A549 (cell line): ENCODE measurements at regions not wholly inside any gene's neighbourhood (a gene's known extent, or its start where the extent isn't known, plus 50 kb on each side); places are given as distances from the start of the nearest gene placed in this dataset.

Experiments used
- ATAC-seq, 2 experiments: fragments of 200-7000 bp in 1 of 2; fragments of >200 bp in 1 of 2; cut with Nextera tagmentation in 1 of 2; cut with Tn5 transposase in 1 of 2; 3 replicates each; pipeline versions ENCODE4 v1.8.0 to v1.9.1; 2018 to 2020; ENCODE audit warnings: mild to moderate bottlenecking in 1 of 2, moderate library complexity in 1 of 2
- CTCF ChIA-PET: fragments of 300-600 bp; sonication (Branson Sonifier 250); formaldehyde crosslinking; extraction: SDS; loops from one replicate; lab custom pipeline; 2021; ENCODE audit warnings: antibody characterized with exemption, inconsistent platforms; lab: Yijun Ruan, JAX
- POLR2A ChIA-PET: fragments of 350-600 bp; formaldehyde crosslinking; extraction: SDS; loops from one replicate; lab custom pipeline; 2021; ENCODE audit warnings: antibody characterized with exemption, inconsistent platforms; lab: Yijun Ruan, JAX
- DNase-seq, 2 experiments: peaks; one replicate each; pipeline versions ENCODE4 v3.0.0 to v3.0.0-alpha.2; 2011 to 2016; ENCODE audit warnings: low read depth in 1 of 2, low spot score in 1 of 2
- FAIRE-seq: peaks from 2 replicates; lab custom pipeline; 2011; peaks lifted over from hg19 to GRCh38; lab: Jason Lieb, UNC
- H3K27ac ChIP-seq, 2 experiments: fragments of >200 bp; sonication (Bioruptor Twin); formaldehyde crosslinking; 3 replicates each; pipeline ENCODE4 v1.5.1; 2016 to 2017
- H3K4me1 ChIP-seq: fragments of >200 bp; sonication (Bioruptor Twin); formaldehyde crosslinking; 3 replicates; pipeline ENCODE4 v1.6.1; 2016
- H3K4me2 ChIP-seq: fragments of >200 bp; sonication (Bioruptor Twin); formaldehyde crosslinking; 3 replicates; pipeline ENCODE4 v1.6.1; 2016
- H3K4me3 ChIP-seq: fragments of >200 bp; sonication (Bioruptor Twin); formaldehyde crosslinking; 3 replicates; pipeline ENCODE4 v1.5.1; 2016
- H3K9me3 ChIP-seq: fragments of >200 bp; sonication (Bioruptor Twin); formaldehyde crosslinking; 3 replicates; pipeline ENCODE4 v1.6.1; 2016
- CEBPB ChIP-seq, 2 experiments: fragments of >200 bp in 1 of 2; sonication (Bioruptor Twin) in 1 of 2; formaldehyde crosslinking in 1 of 2; IDR thresholded peaks; 2 replicates each; pipeline ENCODE4 v1.6.1; 2012 to 2016
- CHD4 ChIP-seq: fragments of 200-600 bp; sonication (generic); IDR thresholded peaks from 2 replicates; pipeline ENCODE4 v1.6.1; 2016; ENCODE audit warnings: antibody characterized with exemption, mild to moderate bottlenecking, borderline replicate concordance
- CTCF ChIP-seq: fragments of >200 bp; sonication (Bioruptor Twin); formaldehyde crosslinking; IDR thresholded peaks from 3 replicates; pipeline ENCODE4 v1.5.1; 2016
- EP300 ChIP-seq, 2 experiments: fragments of >200 bp; sonication (Bioruptor Twin); formaldehyde crosslinking; IDR thresholded peaks; 2 replicates in 1 of 2; 3 replicates in 1 of 2; pipeline ENCODE4 v1.6.1; 2016 to 2017
- FOSB ChIP-seq: fragments of 250-450 bp; sonication (Bioruptor Pico); IDR thresholded peaks from 2 replicates; pipeline ENCODE4 v1.5.0; 2020; ENCODE audit warnings: mild to moderate bottlenecking, moderate library complexity
- HOXB5 ChIP-seq: fragments of 250-450 bp; sonication (Bioruptor Pico); IDR thresholded peaks from 2 replicates; pipeline ENCODE4 v1.5.0; 2020; ENCODE audit warnings: mild to moderate bottlenecking, moderate library complexity
- KDM1A ChIP-seq: fragments of 200-600 bp; sonication (generic); IDR thresholded peaks from 2 replicates; pipeline ENCODE4 v1.6.1; 2016; ENCODE audit warnings: low read depth, mild to moderate bottlenecking
- MAFK ChIP-seq: fragments of 450-650 bp; IDR thresholded peaks from 2 replicates; pipeline ENCODE4 v1.6.1; 2014; ENCODE audit not compliant: partially characterized antibody
- MYC ChIP-seq: IDR thresholded peaks from 2 replicates; pipeline ENCODE4 v1.6.1; 2012; ENCODE audit warnings: mild to moderate bottlenecking, inconsistent platforms, low read length, improper control_type of control experiment, borderline replicate concordance
- RNF2 ChIP-seq: fragments of 200-600 bp; sonication (generic); IDR thresholded peaks from 2 replicates; pipeline ENCODE4 v1.6.1; 2016; ENCODE audit warnings: low read depth, mild to moderate bottlenecking, antibody characterized with exemption, moderate library complexity, borderline replicate concordance
- SMC3 ChIP-seq: fragments of >200 bp; sonication (Bioruptor Twin); formaldehyde crosslinking; IDR thresholded peaks from 3 replicates; pipeline ENCODE4 v1.6.1; 2018; ENCODE audit warnings: inconsistent platforms
- TFCP2L1 ChIP-seq: fragments of 250-450 bp; sonication (Bioruptor Pico); IDR thresholded peaks from 2 replicates; pipeline ENCODE4 v1.5.0; 2021; ENCODE audit warnings: mild to moderate bottlenecking
- TP53 ChIP-seq: fragments of 250-450 bp; sonication (Bioruptor Pico); IDR thresholded peaks from 2 replicates; pipeline ENCODE4 v1.5.0; 2021; ENCODE audit warnings: mild to moderate bottlenecking, moderate library complexity
- USF2 ChIP-seq: fragments of 450-650 bp; IDR thresholded peaks from 2 replicates; pipeline ENCODE4 v1.6.1; 2014; ENCODE audit warnings: antibody characterized with exemption
- ZFP36 ChIP-seq: fragments of 450-650 bp; IDR thresholded peaks from 2 replicates; pipeline ENCODE4 v1.6.1; 2014; ENCODE audit warnings: borderline replicate concordance; ENCODE audit not compliant: partially characterized antibody
- ZNF302 ChIP-seq: fragments of 250-450 bp; sonication (Bioruptor Pico); IDR thresholded peaks from 2 replicates; pipeline ENCODE4 v1.9.0; 2021; ENCODE audit warnings: inconsistent platforms, mild to moderate bottlenecking, moderate library complexity
- WGBS: methylation state at CpG from one replicate; pipeline ENCODE4 v1.1.6; 2017; ENCODE audit errors: missing lambda C conversion rate; 5-methylcytosine and 5-hydroxymethylcytosine counted together

GRCh38 chr18:8946066-8946838 lies 156.2 kb upstream of the NDUFV2 start:
- Histone ChIP-seq H3K9me3 (peaks cover 7% of the 10 kb centered on the region; the same call in 2 of the 3 replicates), H3K4me1 (peaks cover 23% of the 10 kb centered on the region), H3K4me3 (no peak overlapping the region), H3K27ac (no peak overlapping the region), H3K4me2 (no peak overlapping the region)
- FAIRE-seq = no peak
- peak in 1 of 2 experiments; percentile 12 for DNase-seq
- POLR2A ChIA-PET = no interaction called here
- no peak for TF ChIP-seq ZNF302 (CRISPR knock-in tag)
- TF ChIP-seq RNF2 = no peak
- TF ChIP-seq KDM1A = peak; percentile 50; the same call in 1 of the 2 replicates
- no peak for TF ChIP-seq USF2
- TF ChIP-seq CEBPB (IDR thresholded peaks at IDR 0.05) = peak in 1 of 2 experiments; percentile 21; a peak in 1 of 4 replicates
- no peak for TF ChIP-seq MAFK
- no peak for TF ChIP-seq TFCP2L1 (CRISPR knock-in tag)
- no peak for TF ChIP-seq MYC
- no peak for TF ChIP-seq FOSB
- TF ChIP-seq CTCF = no peak
- no peak for TF ChIP-seq HOXB5 (CRISPR knock-in tag)
- TF ChIP-seq EP300 (IDR thresholded peaks at IDR 0.05) = no peak
- peak; percentile 18 for TF ChIP-seq ZFP36
- TF ChIP-seq SMC3 = no peak
- TF ChIP-seq, all 56 proteins: peak for 3
- ATAC-seq = no peak
- 84% methylated on average over 5 of the region's 5 CpGs for WGBS
- CTCF ChIA-PET = interaction anchor here (1.0 kb wide), 1 partner anchor 16 kb away, joined by 3 read pairs; no protein-coding TSS in a partner anchor

- DNase-seq = no peak
- Histone ChIP-seq H3K4me3 (no peak overlapping the region), H3K4me2 (no peak overlapping the region), H3K4me1 (peaks cover 23% of the 10 kb centered on the region), H3K9me3 (peaks cover 7% of the 10 kb centered on the region; the same call in 2 of the 3 replicates), H3K27ac (peak overlapping the region in 1 of 2 experiments; percentile 91; a peak in 3 of 6 replicates)
- no peak for FAIRE-seq
- no peak for TF ChIP-seq ZNF302 (CRISPR knock-in tag)
- no peak for TF ChIP-seq TP53 (CRISPR knock-in tag)
- no peak for ATAC-seq
- POLR2A ChIA-PET = no interaction called here
- 84% methylated on average over 6 of the region's 6 CpGs for WGBS
- CTCF ChIA-PET = no interaction called here
Measured at GRCh38 chr18:8947566-8947965, 154.9 kb upstream of the NDUFV2 start.

- Histone ChIP-seq H3K4me2 (peak overlapping the region; percentile 80), H3K9me3 (peaks cover 7% of the 10 kb centered on the region), H3K4me1 (peaks cover 23% of the 10 kb centered on the region), H3K4me3 (no peak overlapping the region), H3K27ac (peak overlapping the region; percentile 75 to 91; a peak in 4 of 6 replicates)
- ATAC-seq (peak in 1 of 2 experiments; percentile 14; a peak in 2 of 6 replicates), DNase-seq (no peak), FAIRE-seq (no peak)
- ChIA-PET CTCF (interaction anchor here (1.0 to 1.2 kb wide), 2 partner anchors 40 to 98 kb away, joined by 3 read pairs; no protein-coding TSS in a partner anchor), POLR2A (no interaction called here)
- no peak for TF ChIP-seq CHD4
- WGBS = 92% methylated on average over 6 of the region's 6 CpGs
Measured at GRCh38 chr18:8948011-8948410, 154.5 kb upstream of the NDUFV2 start.
